Osteocyte (in vitro differentiated cells): ENCODE measurements at regions not wholly inside any gene's neighbourhood (a gene's known extent, or its start where the extent isn't known, plus 50 kb on each side); places are given as distances from the start of the nearest gene placed in this dataset.

Experiments used
- DNase-seq: peaks from one replicate; pipeline ENCODE4 v3.0.0; 2021; ENCODE audit warnings: mixed read lengths; ENCODE audit not compliant: unreplicated experiment; ENCODE audit errors: extremely low spot score
- H3K27ac Mint-ChIP-seq: one replicate; pipeline ENCODE4 v1.8.0; 2021; ENCODE audit warnings: mild to moderate bottlenecking, mixed read lengths; ENCODE audit not compliant: unreplicated experiment
- H3K27me3 Mint-ChIP-seq: one replicate; pipeline ENCODE4 v1.8.0; 2021; ENCODE audit warnings: mixed read lengths; ENCODE audit not compliant: unreplicated experiment
- H3K36me3 Mint-ChIP-seq: one replicate; pipeline ENCODE4 v1.8.0; 2021; ENCODE audit warnings: mixed read lengths; ENCODE audit not compliant: unreplicated experiment
- H3K4me1 Mint-ChIP-seq: one replicate; pipeline ENCODE4 v1.8.0; 2021; ENCODE audit warnings: mixed read lengths; ENCODE audit not compliant: unreplicated experiment
- H3K4me3 Mint-ChIP-seq: one replicate; pipeline ENCODE4 v1.8.0; 2021; ENCODE audit warnings: mild to moderate bottlenecking, moderate library complexity, mixed read lengths; ENCODE audit not compliant: unreplicated experiment
- H3K9me3 Mint-ChIP-seq: one replicate; pipeline ENCODE4 v1.8.0; 2021; ENCODE audit warnings: mixed read lengths; ENCODE audit not compliant: unreplicated experiment
- CTCF ChIP-seq: fragments of 200-600 bp; sonication (generic); IDR thresholded peaks from 2 replicates; pipeline ENCODE4 v1.5.0; 2021; ENCODE audit warnings: antibody characterized with exemption, mild to moderate bottlenecking, moderate library complexity

- TF ChIP-seq CTCF = no peak
- Mint-ChIP-seq H3K9me3 (peaks cover 4% of the 10 kb centered on the region), H3K27me3 (no peaks in the 10 kb centered on the region), H3K36me3 (no peaks in the 10 kb centered on the region), H3K4me1 (peaks cover 41% of the 10 kb centered on the region), H3K27ac (peak overlapping the region; percentile 24), H3K4me3 (no peak overlapping the region)
- DNase-seq = no peak
These were observed 151.6 kb downstream of the FAT3 start for GRCh38 chr11:92376146-92376599.

- H3K27me3 Mint-ChIP-seq = no peaks in the 10 kb centered on the region
- peak overlapping the region; percentile 24 for H3K27ac Mint-ChIP-seq
- no peak for TF ChIP-seq CTCF
- peaks cover 4% of the 10 kb centered on the region for H3K9me3 Mint-ChIP-seq
- H3K4me1 Mint-ChIP-seq = peaks cover 43% of the 10 kb centered on the region
- no peak overlapping the region for H3K4me3 Mint-ChIP-seq
- no peaks in the 10 kb centered on the region for H3K36me3 Mint-ChIP-seq
- DNase-seq = no peak
These were observed 152.1 kb downstream of the FAT3 start for GRCh38 chr11:92376680-92377079.

GRCh38 chr11:92380882-92381281 is 156.3 kb downstream of the FAT3 start:
- no peak for TF ChIP-seq CTCF
- no peaks in the 10 kb centered on the region for H3K36me3 Mint-ChIP-seq
- no peaks in the 10 kb centered on the region for H3K27me3 Mint-ChIP-seq
- peaks cover 80% of the 10 kb centered on the region for H3K4me1 Mint-ChIP-seq
- peak overlapping the region; percentile 1 for H3K4me3 Mint-ChIP-seq
- H3K27ac Mint-ChIP-seq = peak overlapping the region; percentile 86
- H3K9me3 Mint-ChIP-seq = peaks cover 4% of the 10 kb centered on the region
- no peak for DNase-seq

GRCh38 chr11:92382311-92382710 is 157.7 kb downstream of the FAT3 start:
- peaks cover 4% of the 10 kb centered on the region for H3K9me3 Mint-ChIP-seq
- TF ChIP-seq CTCF = no peak
- DNase-seq = no peak
- H3K36me3 Mint-ChIP-seq = no peaks in the 10 kb centered on the region
- no peak overlapping the region for H3K4me3 Mint-ChIP-seq
- no peaks in the 10 kb centered on the region for H3K27me3 Mint-ChIP-seq
- H3K27ac Mint-ChIP-seq = peak overlapping the region; percentile 90
- peaks cover 69% of the 10 kb centered on the region for H3K4me1 Mint-ChIP-seq

- TF ChIP-seq CTCF = no peak
- H3K36me3 Mint-ChIP-seq = no peaks in the 10 kb centered on the region
- no peak for DNase-seq
- peak overlapping the region; percentile 90 for H3K27ac Mint-ChIP-seq
- no peaks in the 10 kb centered on the region for H3K27me3 Mint-ChIP-seq
- H3K9me3 Mint-ChIP-seq = peaks cover 4% of the 10 kb centered on the region
- peaks cover 63% of the 10 kb centered on the region for H3K4me1 Mint-ChIP-seq
- H3K4me3 Mint-ChIP-seq = no peak overlapping the region
These were observed 158.8 kb downstream of the FAT3 start for GRCh38 chr11:92383430-92383829.
